ENCODE measurements at regions not wholly inside any gene's neighbourhood (a gene's known extent, or its start where the extent isn't known, plus 50 kb on each side); places are given as distances from the start of the nearest gene placed in this dataset.

GRCh38 chr20:18971574-18971973, 158.0 kb downstream of the SCP2D1 start:
- Histone ChIP-seq H3K4me3 (replicated peaks in 1 of 4; ENCODE audit: control extremely low read depth in 1 of 4, insufficient read depth in 1 of 4, low read depth in 3 of 4, low read length in 4 of 4) (no peak overlapping the region), H3K36me3 (ENCODE audit: control insufficient read depth, insufficient read depth, low read length) (no peaks in the 10 kb centered on the region), H4K20me1 (ENCODE audit: control insufficient read depth, extremely low read depth, insufficient read depth, low read length) (no peaks in the 10 kb centered on the region), H3K27ac (ENCODE audit: insufficient read depth, low read length) (no peak overlapping the region), H2AFZ (ENCODE audit: low read length) (no peak overlapping the region), H3K9ac (ENCODE audit: insufficient read depth, low read length) (no peak overlapping the region), H3K4me1 (ENCODE audit: control insufficient read depth, extremely low read depth, insufficient read depth, low read length) (no peaks in the 10 kb centered on the region), H3K79me2 (ENCODE audit: control insufficient read depth, insufficient read depth, low read length) (no peaks in the 10 kb centered on the region), H3K4me2 (ENCODE audit: extremely low read depth, insufficient read depth, low read length) (no peak overlapping the region), H3K9me3 (ENCODE audit: control insufficient read depth, insufficient read depth, low read depth, low read length) (no peaks in the 10 kb centered on the region), H3K27me3 (ENCODE audit: control insufficient read depth, insufficient read depth, low read length) (no peaks in the 10 kb centered on the region)
- DNase-seq (ENCODE audit: low read depth in 2 of 2), result no peak
- TF ChIP-seq EZH2 (IDR thresholded peaks at IDR 0.05; ENCODE audit: low read length, missing control alignments) (no peak), CTCF (conservative IDR thresholded peaks at IDR 0.05 in 1 of 2, IDR thresholded peaks at IDR 0.05 in 1 of 2; ENCODE audit: low read depth in 1 of 2, low read length in 2 of 2) (no peak)

GRCh38 chr20:18972251-18972876, 158.8 kb downstream of the SCP2D1 start:
- no peaks in the 10 kb centered on the region for H3K9me3 ChIP-seq (ENCODE audit: control insufficient read depth, insufficient read depth, low read depth, low read length)
- H3K79me2 ChIP-seq (ENCODE audit: control insufficient read depth, insufficient read depth, low read length), result no peaks in the 10 kb centered on the region
- H3K27ac ChIP-seq (ENCODE audit: insufficient read depth, low read length), result no peak overlapping the region
- no peaks in the 10 kb centered on the region for H3K27me3 ChIP-seq (ENCODE audit: control insufficient read depth, insufficient read depth, low read length)
- H3K4me1 ChIP-seq (ENCODE audit: control insufficient read depth, extremely low read depth, insufficient read depth, low read length), result no peaks in the 10 kb centered on the region
- no peak overlapping the region for H3K4me2 ChIP-seq (ENCODE audit: extremely low read depth, insufficient read depth, low read length)
- H3K36me3 ChIP-seq (ENCODE audit: control insufficient read depth, insufficient read depth, low read length), result no peaks in the 10 kb centered on the region
- no peak overlapping the region for H2AFZ ChIP-seq (ENCODE audit: low read length)
- no peak overlapping the region for H3K4me3 ChIP-seq (replicated peaks in 1 of 4; ENCODE audit: control extremely low read depth in 1 of 4, insufficient read depth in 1 of 4, low read depth in 3 of 4, low read length in 4 of 4)
- no peak for DNase-seq (ENCODE audit: low read depth in 2 of 2)
- TF ChIP-seq EZH2 (IDR thresholded peaks at IDR 0.05; ENCODE audit: low read length, missing control alignments) (no peak), CTCF (conservative IDR thresholded peaks at IDR 0.05 in 1 of 2, IDR thresholded peaks at IDR 0.05 in 1 of 2; ENCODE audit: low read depth in 1 of 2, low read length in 2 of 2) (no peak)
- no peaks in the 10 kb centered on the region for H4K20me1 ChIP-seq (ENCODE audit: control insufficient read depth, extremely low read depth, insufficient read depth, low read length)
- no peak overlapping the region for H3K9ac ChIP-seq (ENCODE audit: insufficient read depth, low read length)

- no peaks in the 10 kb centered on the region for H3K79me2 ChIP-seq (ENCODE audit: control insufficient read depth, insufficient read depth, low read length)
- no peaks in the 10 kb centered on the region for H3K9me3 ChIP-seq (ENCODE audit: control insufficient read depth, insufficient read depth, low read depth, low read length)
- H3K9ac ChIP-seq (ENCODE audit: insufficient read depth, low read length), result no peak overlapping the region
- H3K4me1 ChIP-seq (ENCODE audit: control insufficient read depth, extremely low read depth, insufficient read depth, low read length), result no peaks in the 10 kb centered on the region
- H3K36me3 ChIP-seq (ENCODE audit: control insufficient read depth, insufficient read depth, low read length), result no peaks in the 10 kb centered on the region
- H2AFZ ChIP-seq (ENCODE audit: low read length), result no peak overlapping the region
- TF ChIP-seq CTCF (conservative IDR thresholded peaks at IDR 0.05 in 1 of 2, IDR thresholded peaks at IDR 0.05 in 1 of 2; ENCODE audit: low read depth in 1 of 2, low read length in 2 of 2) (no peak), EZH2 (IDR thresholded peaks at IDR 0.05; ENCODE audit: low read length, missing control alignments) (no peak)
- no peak overlapping the region for H3K27ac ChIP-seq (ENCODE audit: insufficient read depth, low read length)
- H3K4me3 ChIP-seq (replicated peaks in 1 of 4; ENCODE audit: control extremely low read depth in 1 of 4, insufficient read depth in 1 of 4, low read depth in 3 of 4, low read length in 4 of 4), result no peak overlapping the region
- H3K27me3 ChIP-seq (ENCODE audit: control insufficient read depth, insufficient read depth, low read length), result no peaks in the 10 kb centered on the region
- no peak for DNase-seq (ENCODE audit: low read depth in 2 of 2)
- no peak overlapping the region for H3K4me2 ChIP-seq (ENCODE audit: extremely low read depth, insufficient read depth, low read length)
- no peaks in the 10 kb centered on the region for H4K20me1 ChIP-seq (ENCODE audit: control insufficient read depth, extremely low read depth, insufficient read depth, low read length)
These were observed 160.1 kb downstream of the SCP2D1 start for GRCh38 chr20:18973529-18974173.
